ENCODE measurements at regions not wholly inside any gene's neighbourhood (a gene's known extent, or its start where the extent isn't known, plus 50 kb on each side); places are given as distances from the start of the nearest gene placed in this dataset.

GRCh38 chr14:58717813-58718212, 80.1 kb downstream of the DACT1 start:
- H3K4me3 ChIP-seq, result no peak overlapping the region
- H3K27ac ChIP-seq, result no peak overlapping the region
- H3K36me3 ChIP-seq, result no peaks in the 10 kb centered on the region
- no peak for DNase-seq
- 52 to 61% methylated on average over 2 of the region's 2 CpGs for WGBS, 2 donors
- TF ChIP-seq POLR2AphosphoS5 (IDR thresholded peaks at IDR 0.05) (no peak), POLR2A (IDR thresholded peaks at IDR 0.05) (no peak), EP300 (IDR thresholded peaks at IDR 0.05) (no peak)
- TF ChIP-seq, protein P1, sequence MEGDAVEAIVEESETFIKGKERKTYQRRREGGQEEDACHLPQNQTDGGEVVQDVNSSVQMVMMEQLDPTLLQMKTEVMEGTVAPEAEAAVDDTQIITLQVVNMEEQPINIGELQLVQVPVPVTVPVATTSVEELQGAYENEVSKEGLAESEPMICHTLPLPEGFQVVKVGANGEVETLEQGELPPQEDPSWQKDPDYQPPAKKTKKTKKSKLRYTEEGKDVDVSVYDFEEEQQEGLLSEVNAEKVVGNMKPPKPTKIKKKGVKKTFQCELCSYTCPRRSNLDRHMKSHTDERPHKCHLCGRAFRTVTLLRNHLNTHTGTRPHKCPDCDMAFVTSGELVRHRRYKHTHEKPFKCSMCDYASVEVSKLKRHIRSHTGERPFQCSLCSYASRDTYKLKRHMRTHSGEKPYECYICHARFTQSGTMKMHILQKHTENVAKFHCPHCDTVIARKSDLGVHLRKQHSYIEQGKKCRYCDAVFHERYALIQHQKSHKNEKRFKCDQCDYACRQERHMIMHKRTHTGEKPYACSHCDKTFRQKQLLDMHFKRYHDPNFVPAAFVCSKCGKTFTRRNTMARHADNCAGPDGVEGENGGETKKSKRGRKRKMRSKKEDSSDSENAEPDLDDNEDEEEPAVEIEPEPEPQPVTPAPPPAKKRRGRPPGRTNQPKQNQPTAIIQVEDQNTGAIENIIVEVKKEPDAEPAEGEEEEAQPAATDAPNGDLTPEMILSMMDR (IDR thresholded peaks at IDR 0.05), result no peak
- H3K27me3 ChIP-seq, result no peaks in the 10 kb centered on the region
- intact Hi-C loops (cut with DNase I), result no loop called here
- H3K4me1 ChIP-seq, result peaks cover 0 to 6% (median 0%) of the 10 kb centered on the region in 4 donors
- no peaks in the 10 kb centered on the region for H3K9me3 ChIP-seq

- Histone ChIP-seq H3K27ac (no peak overlapping the region), H3K36me3 (no peaks in the 10 kb centered on the region)
Measured at GRCh38 chr14:58718226-58719205, 80.8 kb downstream of the DACT1 start.

GRCh38 chr14:58721723-58722122, 84.0 kb downstream of the DACT1 start:
- no peak overlapping the region for H3K4me3 ChIP-seq
- DNase-seq, result no peak
- intact Hi-C loops (cut with DNase I), result no loop called here
- TF ChIP-seq, protein P1 (IDR thresholded peaks at IDR 0.05), result no peak
- TF ChIP-seq EP300 (IDR thresholded peaks at IDR 0.05), result no peak
- H3K36me3 ChIP-seq, result no peaks in the 10 kb centered on the region
- peaks cover 0 to 5% (median 0%) of the 10 kb centered on the region in 4 donors for H3K4me1 ChIP-seq
- no peaks in the 10 kb centered on the region for H3K9me3 ChIP-seq
- no peaks in the 10 kb centered on the region for H3K27me3 ChIP-seq
- no peak overlapping the region for H3K27ac ChIP-seq
- 96% methylated on average over 3 of the region's 3 CpGs for WGBS, 2 donors

More at GRCh38 chr14:58718226-58719205, 80.8 kb downstream of the DACT1 start:
- WGBS, 2 donors, result 59 to 80% methylated on average over 5 of the region's 5 CpGs
- no peak overlapping the region for H3K4me3 ChIP-seq
- H3K27me3 ChIP-seq, result no peaks in the 10 kb centered on the region
- no peaks in the 10 kb centered on the region for H3K9me3 ChIP-seq
- H3K4me1 ChIP-seq, result peaks cover 0 to 3% (median 0%) of the 10 kb centered on the region in 4 donors
- TF ChIP-seq POLR2A (IDR thresholded peaks at IDR 0.05) (no peak), POLR2AphosphoS5 (IDR thresholded peaks at IDR 0.05) (no peak), EP300 (IDR thresholded peaks at IDR 0.05) (no peak)
- TF ChIP-seq, protein P1 (IDR thresholded peaks at IDR 0.05), result no peak
- no peak for DNase-seq
- intact Hi-C loops (cut with DNase I), result no loop called here

DNA sequence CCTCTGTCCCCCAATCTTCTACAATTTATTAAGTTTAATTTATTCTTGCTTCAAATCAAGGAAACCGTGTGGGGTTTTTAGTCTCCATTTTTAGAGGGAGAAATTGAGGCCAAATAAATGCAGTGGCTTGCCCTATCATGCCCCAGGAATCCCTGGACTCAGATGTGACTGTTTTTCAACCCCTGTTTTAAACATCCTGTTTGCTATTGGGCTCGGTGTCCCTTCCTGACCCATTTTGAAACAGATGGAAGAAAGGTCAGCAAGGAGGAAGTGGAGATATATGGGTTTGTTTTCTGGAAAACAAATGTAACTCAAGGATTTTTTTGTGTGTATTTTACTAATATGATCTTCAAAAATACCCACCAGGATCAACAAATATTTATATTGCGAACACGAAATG, 84.7 kb downstream of the DACT1 start:
- TF ChIP-seq POLR2A (IDR thresholded peaks at IDR 0.05), result no peak
- no peak for TF ChIP-seq POLR2AphosphoS5 (IDR thresholded peaks at IDR 0.05)
- TF ChIP-seq, protein P1 (IDR thresholded peaks at IDR 0.05), result no peak
- no peak for TF ChIP-seq EP300 (IDR thresholded peaks at IDR 0.05)
- Histone ChIP-seq H3K36me3 (no peaks in the 10 kb centered on the region), H3K27ac (no peak overlapping the region), H3K4me3 (no peak overlapping the region), H3K4me1 (peaks cover 0 to 5% (median 0%) of the 10 kb centered on the region in 4 donors), H3K27me3 (no peaks in the 10 kb centered on the region), H3K9me3 (no peaks in the 10 kb centered on the region)
- intact Hi-C loops (cut with DNase I), result no loop called here
- 76 to 79% methylated on average over 4 of the region's 4 CpGs for WGBS, 2 donors
- no peak for DNase-seq
